IgD-negative memory B cell (primary cell): ENCODE measurements at regions not wholly inside any gene's neighbourhood (a gene's known extent, or its start where the extent isn't known, plus 50 kb on each side); places are given as distances from the start of the nearest gene placed in this dataset.

Source experiments
- H3K27ac Mint-ChIP-seq, 3 donors: one replicate each; pipeline ENCODE4 v1.8.0; 2020 to 2022; ENCODE audit warnings: mild to moderate bottlenecking in 3 of 3, mixed read lengths in 3 of 3, moderate library complexity in 1 of 3
- H3K27me3 Mint-ChIP-seq: one replicate; pipeline ENCODE4 v1.8.0; 2021; ENCODE audit warnings: mixed read lengths
- H3K36me3 Mint-ChIP-seq: one replicate; pipeline ENCODE4 v1.8.0; 2020; ENCODE audit warnings: mild to moderate bottlenecking, mixed read lengths
- H3K4me1 Mint-ChIP-seq, 3 donors: one replicate each; pipeline ENCODE4 v1.8.0; 2020 to 2022; ENCODE audit warnings: mixed read lengths in 3 of 3, mild to moderate bottlenecking in 1 of 3
- H3K4me3 Mint-ChIP-seq, 4 donors: one replicate each; pipeline ENCODE4 v1.8.0; 2020 to 2022; ENCODE audit warnings: mild to moderate bottlenecking in 4 of 4, mixed read lengths in 4 of 4, moderate library complexity in 3 of 4
- H3K9me3 Mint-ChIP-seq, 3 donors: one replicate each; pipeline ENCODE4 v1.8.0; 2020 to 2021; ENCODE audit warnings: mixed read lengths in 3 of 3, mild to moderate bottlenecking in 1 of 3

GRCh38 chr15:92277776-92278175 lies 115.9 kb upstream of the ST8SIA2 start:
- no peak overlapping the region for H3K27ac Mint-ChIP-seq
- H3K36me3 Mint-ChIP-seq = no peaks in the 10 kb centered on the region
- no peak overlapping the region for H3K4me3 Mint-ChIP-seq
- no peaks in the 10 kb centered on the region for H3K4me1 Mint-ChIP-seq
- no peaks in the 10 kb centered on the region for H3K9me3 Mint-ChIP-seq
- peaks cover 2% of the 10 kb centered on the region for H3K27me3 Mint-ChIP-seq

GRCh38 chr15:92283813-92284212 lies 109.9 kb upstream of the ST8SIA2 start:
- no peak overlapping the region for H3K27ac Mint-ChIP-seq
- no peak overlapping the region for H3K4me3 Mint-ChIP-seq
- no peaks in the 10 kb centered on the region for H3K36me3 Mint-ChIP-seq
- H3K27me3 Mint-ChIP-seq = no peaks in the 10 kb centered on the region
- H3K4me1 Mint-ChIP-seq = no peaks in the 10 kb centered on the region
- no peaks in the 10 kb centered on the region for H3K9me3 Mint-ChIP-seq

GRCh38 chr15:92288755-92289154 lies 104.9 kb upstream of the ST8SIA2 start:
- Mint-ChIP-seq H3K27ac (no peak overlapping the region), H3K36me3 (no peaks in the 10 kb centered on the region), H3K9me3 (no peaks in the 10 kb centered on the region), H3K4me3 (no peak overlapping the region), H3K27me3 (no peaks in the 10 kb centered on the region), H3K4me1 (peaks cover 0 to 1% (median 0%) of the 10 kb centered on the region in 3 donors)

- H3K27ac Mint-ChIP-seq = no peak overlapping the region
- H3K9me3 Mint-ChIP-seq = no peaks in the 10 kb centered on the region
- peaks cover 0 to 1% (median 0%) of the 10 kb centered on the region in 3 donors for H3K4me1 Mint-ChIP-seq
- H3K27me3 Mint-ChIP-seq = no peaks in the 10 kb centered on the region
- H3K4me3 Mint-ChIP-seq = no peak overlapping the region
- H3K36me3 Mint-ChIP-seq = peaks cover 1% of the 10 kb centered on the region
Measured at GRCh38 chr15:92289733-92290132, 103.9 kb upstream of the ST8SIA2 start.

GRCh38 chr15:92290359-92290992 lies 103.2 kb upstream of the ST8SIA2 start:
- H3K9me3 Mint-ChIP-seq = peaks cover 0 to 1% (median 0%) of the 10 kb centered on the region in 3 donors
- H3K36me3 Mint-ChIP-seq = peaks cover 2% of the 10 kb centered on the region
- H3K4me3 Mint-ChIP-seq = no peak overlapping the region
- no peaks in the 10 kb centered on the region for H3K27me3 Mint-ChIP-seq
- peaks cover 0 to 1% (median 0%) of the 10 kb centered on the region in 3 donors for H3K4me1 Mint-ChIP-seq
- peak overlapping the region in 1 of 3 donors; percentile 63 for H3K27ac Mint-ChIP-seq

GRCh38 chr15:92291900-92292299 lies 101.8 kb upstream of the ST8SIA2 start:
- Mint-ChIP-seq H3K27ac (no peak overlapping the region), H3K4me1 (peaks cover 0 to 1% (median 0%) of the 10 kb centered on the region in 3 donors), H3K4me3 (no peak overlapping the region), H3K27me3 (no peaks in the 10 kb centered on the region), H3K9me3 (peaks cover 0 to 1% (median 0%) of the 10 kb centered on the region in 3 donors), H3K36me3 (peaks cover 2% of the 10 kb centered on the region)

GRCh38 chr15:92294759-92295158 lies 98.9 kb upstream of the ST8SIA2 start:
- no peaks in the 10 kb centered on the region for H3K27me3 Mint-ChIP-seq
- no peak overlapping the region for H3K27ac Mint-ChIP-seq
- peaks cover 0 to 2% (median 0%) of the 10 kb centered on the region in 3 donors for H3K4me1 Mint-ChIP-seq
- H3K36me3 Mint-ChIP-seq = peaks cover 2% of the 10 kb centered on the region
- no peak overlapping the region for H3K4me3 Mint-ChIP-seq
- H3K9me3 Mint-ChIP-seq = peaks cover 0 to 1% (median 0%) of the 10 kb centered on the region in 3 donors

- H3K4me1 Mint-ChIP-seq = peaks cover 0 to 4% (median 0%) of the 10 kb centered on the region in 3 donors
- H3K36me3 Mint-ChIP-seq = peaks cover 3% of the 10 kb centered on the region
- no peak overlapping the region for H3K27ac Mint-ChIP-seq
- peaks cover 1 to 5% (median 5%) of the 10 kb centered on the region in 3 donors for H3K9me3 Mint-ChIP-seq
- no peak overlapping the region for H3K4me3 Mint-ChIP-seq
- H3K27me3 Mint-ChIP-seq = peaks cover 5% of the 10 kb centered on the region
Measured at GRCh38 chr15:92304223-92304975, 89.3 kb upstream of the ST8SIA2 start.

- peaks cover 5% of the 10 kb centered on the region for H3K27me3 Mint-ChIP-seq
- no peak overlapping the region for H3K27ac Mint-ChIP-seq
- no peak overlapping the region for H3K4me3 Mint-ChIP-seq
- H3K9me3 Mint-ChIP-seq = peaks cover 1 to 5% (median 5%) of the 10 kb centered on the region in 3 donors
- H3K36me3 Mint-ChIP-seq = peaks cover 3% of the 10 kb centered on the region
- H3K4me1 Mint-ChIP-seq = peaks cover 0 to 4% (median 0%) of the 10 kb centered on the region in 3 donors
Measured at GRCh38 chr15:92305343-92305742, 88.3 kb upstream of the ST8SIA2 start.

- Mint-ChIP-seq H3K27ac (peak overlapping the region in 1 of 3 donors; percentile 72), H3K4me1 (peaks cover 0 to 4% (median 0%) of the 10 kb centered on the region in 3 donors), H3K4me3 (no peak overlapping the region), H3K36me3 (peaks cover 3% of the 10 kb centered on the region), H3K27me3 (peaks cover 5% of the 10 kb centered on the region), H3K9me3 (peaks cover 2 to 9% (median 3%) of the 10 kb centered on the region in 3 donors)
Measured at GRCh38 chr15:92306663-92307062, 87.0 kb upstream of the ST8SIA2 start.

- Mint-ChIP-seq H3K4me3 (no peak overlapping the region), H3K4me1 (no peaks in the 10 kb centered on the region), H3K27me3 (peaks cover 3% of the 10 kb centered on the region), H3K36me3 (no peaks in the 10 kb centered on the region), H3K9me3 (peaks cover 3 to 6% (median 5%) of the 10 kb centered on the region in 3 donors), H3K27ac (no peak overlapping the region)
Measured at GRCh38 chr15:92315144-92315543, 78.5 kb upstream of the ST8SIA2 start.

- Mint-ChIP-seq H3K4me3 (no peak overlapping the region), H3K27me3 (peaks cover 3% of the 10 kb centered on the region), H3K9me3 (peaks cover 3 to 6% (median 5%) of the 10 kb centered on the region in 3 donors), H3K36me3 (no peaks in the 10 kb centered on the region), H3K4me1 (no peaks in the 10 kb centered on the region), H3K27ac (no peak overlapping the region)
Measured at GRCh38 chr15:92315595-92316211, 78.0 kb upstream of the ST8SIA2 start.

GRCh38 chr15:92316586-92317295 lies 76.9 kb upstream of the ST8SIA2 start:
- Mint-ChIP-seq H3K4me3 (no peak overlapping the region), H3K27me3 (peaks cover 3% of the 10 kb centered on the region), H3K36me3 (no peaks in the 10 kb centered on the region), H3K4me1 (no peaks in the 10 kb centered on the region), H3K9me3 (peaks cover under 1 to 6% (median under 1%) of the 10 kb centered on the region in 3 donors), H3K27ac (no peak overlapping the region)

GRCh38 chr15:92320012-92320699 lies 73.5 kb upstream of the ST8SIA2 start:
- Mint-ChIP-seq H3K4me1 (no peaks in the 10 kb centered on the region), H3K27me3 (peaks cover 3% of the 10 kb centered on the region)

More at GRCh38 chr15:92320012-92320699, 73.5 kb upstream of the ST8SIA2 start:
- no peak overlapping the region for H3K4me3 Mint-ChIP-seq
- peaks cover 2% of the 10 kb centered on the region for H3K36me3 Mint-ChIP-seq
- peaks cover 0 to under 1% (median 0%) of the 10 kb centered on the region in 3 donors for H3K9me3 Mint-ChIP-seq
- no peak overlapping the region for H3K27ac Mint-ChIP-seq
